Dermis blood vessel endothelial cell (primary cell): ENCODE measurements at regions not wholly inside any gene's neighbourhood (a gene's known extent, or its start where the extent isn't known, plus 50 kb on each side); places are given as distances from the start of the nearest gene placed in this dataset.

Experiments
- DNase-seq: peaks from one replicate; pipeline ENCODE4 v3.0.0; 2010

DNA sequence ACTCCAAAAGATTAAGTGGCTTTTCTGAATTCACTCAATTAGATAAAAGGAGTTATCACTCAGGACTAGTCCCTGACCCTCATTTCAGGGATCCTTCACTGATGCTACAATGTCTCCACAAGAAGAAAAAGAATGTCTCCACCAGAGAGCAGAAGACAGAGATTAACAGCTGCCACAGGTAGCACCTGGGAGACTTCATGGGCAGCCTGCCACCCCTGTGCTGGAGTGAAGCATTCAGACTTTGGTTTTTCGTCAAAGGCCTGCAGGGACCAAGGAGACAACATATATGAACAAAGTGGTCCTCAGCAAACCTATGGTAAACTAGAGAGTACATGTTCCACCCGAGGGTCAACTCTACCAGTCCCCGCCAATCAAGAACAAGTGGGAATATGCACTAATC is 197.0 kb upstream of the ACVR2A start:
- no peak for DNase-seq

DNA sequence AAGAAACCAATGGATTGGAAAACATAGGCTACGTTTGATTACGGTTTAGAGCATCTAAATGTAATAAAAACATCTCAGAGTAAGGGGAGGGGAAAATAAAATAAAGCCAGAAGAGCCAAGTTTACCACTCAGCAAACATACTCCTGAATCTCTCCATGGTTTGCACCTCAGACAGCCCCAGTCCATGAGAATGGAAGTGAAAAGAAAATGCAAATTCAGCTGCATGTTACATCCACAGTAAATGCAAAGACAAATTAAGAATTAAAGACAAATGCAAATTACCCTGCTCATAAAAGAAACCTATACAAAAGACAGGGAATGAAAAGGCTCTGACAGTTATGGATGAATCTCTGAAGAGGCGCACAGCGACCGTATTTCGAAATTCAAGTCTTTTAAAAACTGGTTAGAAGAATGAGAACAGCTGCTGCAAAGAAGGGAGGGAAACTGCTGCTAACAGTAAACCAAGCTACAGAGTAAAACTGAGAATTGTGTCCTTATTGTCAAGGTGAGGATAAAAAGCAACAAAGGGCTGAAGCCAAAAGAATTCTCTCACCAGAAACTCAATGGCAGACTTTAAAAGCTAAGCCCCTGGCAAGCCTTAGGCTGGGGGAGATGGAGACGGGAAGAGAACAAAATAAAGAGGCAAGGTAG is 197.9 kb upstream of the ACVR2A start:
- no peak for DNase-seq

GRCh38 chr2:147644491-147644890 is 200.3 kb upstream of the ACVR2A start:
- DNase-seq: no peak

GRCh38 chr2:147642765-147643164 is 202.1 kb upstream of the ACVR2A start:
- no peak for DNase-seq

DNA sequence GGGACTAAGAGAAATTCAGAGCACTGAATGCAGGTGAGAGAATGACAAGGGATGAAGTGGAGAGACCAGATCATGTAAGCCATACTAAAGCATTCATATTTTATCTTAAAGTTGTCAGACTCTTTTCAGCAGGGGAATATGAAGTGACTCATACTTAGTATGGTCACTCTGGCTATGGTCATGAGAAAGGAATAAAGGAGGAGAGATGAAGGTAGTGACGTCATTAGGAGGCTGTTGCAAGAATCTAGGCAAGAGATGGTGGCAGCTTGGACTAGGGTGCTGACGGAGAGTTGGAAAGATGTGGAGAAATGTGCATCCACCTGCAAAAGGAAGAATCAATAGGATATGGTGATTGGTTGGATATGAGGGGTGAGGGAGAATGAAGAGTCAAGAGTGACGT is 203.2 kb upstream of the ACVR2A start:
- no peak for DNase-seq

GRCh38 chr2:147639891-147640290 is 204.9 kb upstream of the ACVR2A start:
- DNase-seq: no peak

DNA sequence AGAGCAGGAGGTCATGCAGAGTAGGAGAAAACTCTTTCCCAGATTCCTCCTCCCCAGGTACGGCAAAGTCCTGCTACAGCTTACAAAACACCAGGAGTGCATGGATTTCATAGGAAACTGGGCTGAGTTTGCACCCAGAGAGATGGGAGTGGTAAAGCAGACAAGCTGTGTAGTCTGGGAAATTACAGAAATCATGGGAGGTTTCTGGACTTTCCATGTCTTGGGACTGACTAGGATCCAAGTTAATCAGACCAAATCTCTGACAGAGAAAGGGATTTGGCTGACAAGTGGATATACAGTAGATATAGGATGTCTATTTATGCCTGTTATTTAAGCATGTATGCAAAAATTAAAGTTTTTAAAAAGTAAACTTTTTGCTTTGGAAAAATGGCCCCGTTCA is 205.4 kb upstream of the ACVR2A start:
- no peak for DNase-seq

- no peak for DNase-seq
These were observed 207.9 kb upstream of the ACVR2A start for GRCh38 chr2:147636886-147637285.

GRCh38 chr2:147636238-147636882 is 208.5 kb upstream of the ACVR2A start:
- no peak for DNase-seq

DNA sequence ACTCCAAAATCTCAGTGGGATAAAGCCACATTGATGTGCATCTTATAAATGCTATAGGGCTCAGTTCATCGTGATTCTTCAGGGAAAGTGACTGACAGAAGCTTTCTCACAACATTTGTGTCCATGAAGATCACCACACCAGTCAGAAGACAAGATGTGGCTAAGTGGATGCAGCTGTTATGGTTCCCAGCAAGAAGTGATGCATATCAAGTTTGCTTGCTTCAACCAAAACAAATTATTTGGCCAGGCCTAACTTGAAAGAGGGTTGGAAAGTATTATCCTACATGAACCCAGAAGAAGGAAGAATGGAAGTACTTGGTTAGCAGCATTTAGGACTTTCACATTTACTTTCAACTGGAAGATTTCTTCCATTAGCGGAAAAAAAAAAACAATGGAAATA is 210.0 kb upstream of the ACVR2A start:
- DNase-seq: no peak

- DNase-seq: no peak
These were observed 212.6 kb upstream of the ACVR2A start for GRCh38 chr2:147632198-147632597.

DNA sequence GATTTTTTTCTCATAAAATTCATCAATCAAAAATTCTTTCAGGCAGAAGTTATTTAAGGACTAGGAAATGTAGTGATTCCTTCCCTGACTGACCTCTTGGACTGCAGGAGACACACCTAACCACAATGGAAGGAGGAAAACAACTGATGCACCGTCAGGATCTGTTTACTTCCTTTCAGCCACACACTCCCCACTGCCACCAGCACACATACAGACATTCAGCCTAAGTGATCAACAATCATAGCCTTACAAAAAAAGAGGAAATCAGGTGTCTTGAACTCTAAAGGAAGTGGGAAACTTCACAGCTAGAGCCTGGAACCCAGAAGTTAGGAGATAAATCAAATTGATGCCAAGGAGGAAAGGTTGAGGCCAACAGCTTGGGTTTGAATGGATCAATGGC is 213.5 kb upstream of the ACVR2A start:
- DNase-seq: no peak

GRCh38 chr2:147630585-147630984 is 214.2 kb upstream of the ACVR2A start:
- DNase-seq: no peak

DNA sequence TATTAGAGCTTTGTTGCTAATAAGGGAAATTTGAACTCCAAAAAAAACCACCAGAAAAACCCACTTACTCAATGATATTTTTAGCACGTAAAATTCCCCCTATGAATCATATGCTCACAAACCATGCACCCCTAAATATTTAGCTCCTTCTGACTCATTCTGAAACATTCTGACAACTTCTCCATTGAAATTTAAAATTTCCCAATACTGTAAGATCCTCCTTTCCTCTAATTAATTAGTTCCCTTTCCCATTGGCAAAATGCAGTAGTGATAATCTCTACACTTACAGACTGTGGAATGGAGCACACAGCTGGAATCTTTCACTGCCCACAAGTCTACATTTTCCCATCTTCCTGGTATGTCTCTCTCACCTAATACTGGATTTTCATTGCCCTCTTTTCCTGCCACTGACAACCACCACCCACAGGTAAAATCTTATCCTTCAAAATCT is 215.8 kb upstream of the ACVR2A start:
- DNase-seq: no peak

DNA sequence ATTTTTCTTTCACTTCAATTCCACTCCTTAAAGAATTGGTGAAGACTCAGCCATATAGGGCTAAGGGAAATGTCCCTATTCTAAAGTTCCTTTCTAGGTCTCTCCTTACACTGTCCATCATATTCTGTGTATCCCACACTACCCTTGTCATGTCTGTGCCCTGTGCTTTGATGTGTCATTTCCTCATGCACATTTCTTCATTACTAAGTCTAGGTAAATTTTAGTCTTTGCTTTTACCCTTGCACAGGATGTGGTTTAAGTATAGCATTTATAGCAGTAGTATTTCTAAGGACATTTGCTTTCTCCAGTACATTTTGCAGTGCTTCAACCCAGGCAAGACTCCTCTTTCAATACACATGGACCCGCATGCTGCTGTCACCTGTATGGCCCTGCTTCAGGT is 221.5 kb upstream of the ACVR2A start:
- DNase-seq: no peak

DNA sequence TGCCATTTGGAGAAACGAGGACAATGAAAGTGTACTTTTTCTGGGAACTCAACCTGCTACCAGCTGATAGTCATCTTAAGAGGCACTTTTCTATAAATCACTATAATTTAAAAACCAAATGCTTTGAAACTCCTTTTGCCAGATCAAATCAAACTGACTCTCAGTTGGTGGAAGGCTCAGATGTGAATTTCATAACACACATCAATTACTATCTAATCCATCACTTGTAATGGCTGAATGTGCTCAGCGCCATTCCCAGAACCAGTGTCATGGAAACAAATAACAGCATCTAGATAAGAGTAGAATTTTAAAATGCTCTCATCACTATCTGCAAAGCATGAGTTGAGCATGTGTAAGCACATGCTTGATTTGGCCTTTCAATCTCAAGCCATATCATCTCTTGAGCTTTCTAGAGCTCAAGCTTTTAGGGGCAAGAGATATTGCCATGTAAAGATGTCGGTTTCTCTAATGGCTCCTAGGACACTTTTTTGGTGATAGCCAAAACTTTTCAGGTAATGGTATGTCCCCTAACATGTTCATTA is 223.1 kb upstream of the ACVR2A start:
- no peak for DNase-seq

DNA sequence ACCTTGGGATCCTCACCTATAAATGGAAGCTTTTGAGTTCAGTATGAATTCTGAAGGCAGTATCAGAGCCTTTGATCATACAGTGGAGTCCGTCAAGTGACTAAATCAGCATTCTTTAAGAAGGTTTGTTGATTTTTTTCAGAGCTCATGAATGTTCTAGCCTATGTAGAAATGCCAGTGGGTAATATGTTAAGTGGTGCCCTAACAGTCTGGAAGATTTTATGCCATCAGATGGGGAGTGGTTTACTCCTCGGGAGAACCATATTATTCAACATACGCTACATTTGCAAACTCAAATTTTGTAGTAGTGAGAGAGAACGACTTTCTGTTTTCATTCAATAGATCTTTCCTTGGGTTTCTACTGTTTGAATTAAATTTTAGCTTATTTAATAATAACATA is 225.0 kb upstream of the ACVR2A start:
- DNase-seq: no peak

DNA sequence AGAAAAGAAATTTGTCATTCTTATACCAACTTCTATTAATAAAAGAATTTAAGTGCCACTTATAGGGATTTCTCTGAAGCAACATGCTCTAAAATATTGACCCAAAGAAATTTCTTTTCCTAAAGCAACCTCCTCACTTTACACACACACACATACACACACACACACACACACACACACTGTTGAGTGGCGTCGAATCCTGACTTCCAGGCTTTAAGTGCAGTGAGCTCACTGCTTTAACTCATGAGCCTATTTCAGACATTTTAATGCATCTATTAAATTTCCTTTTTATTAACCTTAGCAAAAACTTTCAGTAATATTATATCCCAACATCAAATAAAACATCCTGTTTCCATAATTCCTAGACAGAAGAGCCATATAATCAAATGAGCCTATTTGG is 229.1 kb upstream of the ACVR2A start:
- DNase-seq: no peak

- DNase-seq: no peak
These were observed 229.8 kb upstream of the ACVR2A start for GRCh38 chr2:147614979-147615470.

DNA sequence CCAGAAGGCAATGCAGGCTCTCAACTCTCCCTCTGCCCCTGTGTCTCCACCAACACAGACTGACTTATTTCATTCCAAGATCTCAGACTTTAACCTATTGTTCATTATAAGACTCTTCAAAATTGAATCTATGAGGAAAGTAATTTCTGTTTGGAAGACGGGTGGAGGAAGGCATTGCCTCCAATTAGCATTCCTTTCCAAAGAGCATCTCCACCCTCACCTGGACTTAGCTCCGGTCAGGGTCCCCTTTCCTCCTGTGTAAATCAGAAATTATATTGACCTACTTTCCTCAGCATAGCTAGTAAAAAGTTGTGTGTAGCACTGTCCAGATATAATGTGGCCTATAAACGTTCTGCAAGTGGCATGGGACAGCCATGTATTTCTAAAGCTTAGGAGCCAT is 230.4 kb upstream of the ACVR2A start:
- DNase-seq: no peak

GRCh38 chr2:147610496-147611040 is 234.3 kb upstream of the ACVR2A start:
- DNase-seq: no peak

GRCh38 chr2:147609301-147609700 is 235.5 kb upstream of the ACVR2A start:
- no peak for DNase-seq

- DNase-seq: no peak
These were observed 237.4 kb upstream of the ACVR2A start for GRCh38 chr2:147607379-147607778.

- no peak for DNase-seq
These were observed 241.0 kb upstream of the ACVR2A start for GRCh38 chr2:147603876-147604275.
